ENCODE measurements at regions not wholly inside any gene's neighbourhood (a gene's known extent, or its start where the extent isn't known, plus 50 kb on each side); places are given as distances from the start of the nearest gene placed in this dataset.

GRCh38 chr5:111563031-111563822 is 50.9 kb upstream of the STARD4 start:
- Histone ChIP-seq H3K36me3 (ENCODE audit: control insufficient read depth, insufficient read depth, low read length) (no peaks in the 10 kb centered on the region), H3K4me3 (ENCODE audit: low read depth, low read length) (no peak overlapping the region), H3K27me3 (ENCODE audit: control insufficient read depth, insufficient read depth, low read length) (no peaks in the 10 kb centered on the region)
- TF ChIP-seq CTCF (IDR thresholded peaks at IDR 0.05; ENCODE audit: insufficient read depth, low read length, poor library complexity, severe bottlenecking): no peak
- DNase-seq (ENCODE audit: low read depth): peak; percentile 99

- Histone ChIP-seq H3K27me3 (ENCODE audit: control insufficient read depth, insufficient read depth, low read length) (no peaks in the 10 kb centered on the region), H3K36me3 (ENCODE audit: control insufficient read depth, insufficient read depth, low read length) (no peaks in the 10 kb centered on the region), H3K4me3 (ENCODE audit: low read depth, low read length) (no peak overlapping the region)
- TF ChIP-seq CTCF (IDR thresholded peaks at IDR 0.05; ENCODE audit: insufficient read depth, low read length, poor library complexity, severe bottlenecking): no peak
- no peak for DNase-seq (ENCODE audit: low read depth)
Observed at GRCh38 chr5:111562561-111562960, 50.2 kb upstream of the STARD4 start.

Measured in kidney epithelial cell (primary cell).